IMR-90 (cell line): ENCODE measurements at regions not wholly inside any gene's neighbourhood (a gene's known extent, or its start where the extent isn't known, plus 50 kb on each side); places are given as distances from the start of the nearest gene placed in this dataset.

Experiments
- ATAC-seq: fragments of 200-7000 bp; cut with Tn5 transposase; 2 replicates; pipeline ENCODE4 v1.9.1; 2020; ENCODE audit warnings: low read depth, mild to moderate bottlenecking, moderate library complexity
- BruUV-seq: library from RNA; stranded (reverse); fragments of 400-500 nt; replicated peaks from 2 replicates; lab custom pipeline; 2021; lab: Mats Ljungman, UMichigan
- CTCF ChIA-PET: fragments of 300-600 bp; formaldehyde crosslinking; extraction: SDS; loops from one replicate; lab custom pipeline; 2021; ENCODE audit warnings: antibody characterized with exemption; lab: Yijun Ruan, JAX
- POLR2A ChIA-PET: fragments of 300-600 bp; sonication (Branson Sonifier 250); formaldehyde crosslinking; loops from one replicate; lab custom pipeline; 2022; ENCODE audit warnings: antibody characterized with exemption; ENCODE audit not compliant: unreplicated experiment; lab: Charles Lee
- DNase-seq: peaks from one replicate; pipeline ENCODE4 v3.0.0; 2013
- H2AFZ ChIP-seq: replicated peaks from 2 replicates; pipeline ENCODE3; 2013; ENCODE audit warnings: low read length, mild to moderate bottlenecking; ENCODE audit not compliant: poor library complexity
- H2AK5ac ChIP-seq: 2 replicates; pipeline ENCODE4 v1.6.1; 2013; ENCODE audit warnings: low read depth, low read length, inconsistent platforms
- H2AK9ac ChIP-seq: replicated peaks from 2 replicates; pipeline ENCODE3; 2013; ENCODE audit warnings: mild to moderate bottlenecking, low read depth, low read length, moderate library complexity; ENCODE audit not compliant: poor library complexity
- H2BK120ac ChIP-seq: 2 replicates; pipeline ENCODE4 v1.6.1; 2013; ENCODE audit warnings: low read depth, low read length, inconsistent platforms
- H2BK15ac ChIP-seq: 3 replicates; pipeline ENCODE4 v1.6.1; 2013; ENCODE audit warnings: low read depth, low read length, inconsistent platforms
- H2BK20ac ChIP-seq: 2 replicates; pipeline ENCODE4 v1.6.1; 2013; ENCODE audit warnings: low read depth, mild to moderate bottlenecking, inconsistent platforms, low read length, moderate library complexity
- H2BK5ac ChIP-seq: 2 replicates; pipeline ENCODE4 v1.6.1; 2013; ENCODE audit warnings: mild to moderate bottlenecking, low read depth, low read length, inconsistent platforms; ENCODE audit not compliant: poor library complexity, severe bottlenecking
- H3K14ac ChIP-seq: replicated peaks from 2 replicates; pipeline ENCODE4 v1.6.1; 2013; ENCODE audit warnings: low read depth, low read length, inconsistent platforms
- H3K18ac ChIP-seq: 2 replicates; pipeline ENCODE4 v1.6.1; 2013; ENCODE audit warnings: low read depth, low read length, control low read depth
- H3K23ac ChIP-seq: 2 replicates; pipeline ENCODE4 v1.6.1; 2013; ENCODE audit warnings: low read depth, low read length, inconsistent platforms
- H3K27ac ChIP-seq: 2 replicates; pipeline ENCODE4 v1.5.1; 2013; ENCODE audit warnings: mild to moderate bottlenecking, control low read depth, low read length; ENCODE audit not compliant: insufficient read depth
- H3K27me3 ChIP-seq: 2 replicates; pipeline ENCODE4 v1.6.1; 2013; ENCODE audit warnings: low read length; ENCODE audit not compliant: control insufficient read depth, insufficient read depth
- H3K36me3 ChIP-seq: 2 replicates; pipeline ENCODE4 v1.6.1; 2013; ENCODE audit warnings: low read length, mixed read lengths; ENCODE audit not compliant: control insufficient read depth, insufficient read depth
- H3K4ac ChIP-seq: 2 replicates; pipeline ENCODE4 v1.6.1; 2013; ENCODE audit warnings: low read depth, low read length, inconsistent platforms
- H3K4me1 ChIP-seq: 2 replicates; pipeline ENCODE4 v1.6.1; 2013; ENCODE audit warnings: low read length, mixed read lengths; ENCODE audit not compliant: control insufficient read depth, insufficient read depth
- H3K4me2 ChIP-seq: 2 replicates; pipeline ENCODE4 v1.6.1; 2013; ENCODE audit warnings: low read depth, mild to moderate bottlenecking, control low read depth, low read length, moderate library complexity
- H3K4me3 ChIP-seq: 2 replicates; pipeline ENCODE4 v1.5.1; 2013; ENCODE audit warnings: low read depth, mild to moderate bottlenecking, control low read depth, low read length, moderate library complexity; ENCODE audit not compliant: insufficient read depth
- H3K56ac ChIP-seq: 2 replicates; pipeline ENCODE4 v1.6.1; 2013; ENCODE audit warnings: low read length, inconsistent platforms; ENCODE audit not compliant: insufficient read depth; ENCODE audit errors: extremely low read depth
- H3K79me1 ChIP-seq, 2 experiments: 2 replicates each; pipeline ENCODE4 v1.6.1; 2013; ENCODE audit warnings: low read length in 2 of 2, inconsistent platforms in 1 of 2, low read depth in 1 of 2
- H3K9ac ChIP-seq: 2 replicates; pipeline ENCODE4 v1.6.1; 2013; ENCODE audit warnings: low read depth, low read length, control low read depth
- H3K9me1 ChIP-seq: 2 replicates; pipeline ENCODE4 v1.6.1; 2013; ENCODE audit warnings: low read length, inconsistent platforms; ENCODE audit not compliant: insufficient read depth
- H3K9me3 ChIP-seq: 2 replicates; pipeline ENCODE4 v1.6.1; 2013; ENCODE audit warnings: low read length; ENCODE audit not compliant: control insufficient read depth, insufficient read depth
- H4K20me1 ChIP-seq: 2 replicates; pipeline ENCODE4 v1.6.1; 2013; ENCODE audit warnings: low read length, inconsistent platforms; ENCODE audit not compliant: insufficient read depth
- H4K5ac ChIP-seq: 2 replicates; pipeline ENCODE4 v1.6.1; 2013; ENCODE audit warnings: mild to moderate bottlenecking, low read depth, low read length, control low read depth
- H4K8ac ChIP-seq, 2 experiments: 2 replicates each; pipeline ENCODE4 v1.6.1; 2013; ENCODE audit warnings: low read depth in 2 of 2, low read length in 2 of 2, control low read depth in 1 of 2, inconsistent platforms in 1 of 2
- H4K91ac ChIP-seq: 2 replicates; pipeline ENCODE4 v1.6.1; 2013; ENCODE audit warnings: low read depth, low read length, inconsistent platforms; ENCODE audit not compliant: insufficient read depth
- BHLHE40 ChIP-seq: fragments of 150-350 bp; IDR thresholded peaks from 2 replicates; pipeline ENCODE4 v1.6.1; 2016; ENCODE audit warnings: mild to moderate bottlenecking, low read depth, low read length
- CEBPB ChIP-seq: IDR thresholded peaks from 2 replicates; pipeline ENCODE4 v1.6.1; 2012; ENCODE audit warnings: low read depth, low read length, improper control_type of control experiment
- CHD1 ChIP-seq: IDR thresholded peaks from 2 replicates; pipeline ENCODE4 v1.6.1; 2012; ENCODE audit warnings: low read depth, low read length, improper control_type of control experiment
- MAZ ChIP-seq: IDR thresholded peaks from 2 replicates; pipeline ENCODE4 v1.6.1; 2012; ENCODE audit warnings: low read depth, mild to moderate bottlenecking, low read length, improper control_type of control experiment, moderate library complexity, borderline replicate concordance
- MXI1 ChIP-seq: IDR thresholded peaks from 2 replicates; pipeline ENCODE4 v1.6.1; 2012; ENCODE audit warnings: low read depth, mild to moderate bottlenecking, low read length, moderate library complexity, borderline replicate concordance
- NFE2L2 ChIP-seq: fragments of 150-350 bp; IDR thresholded peaks from 2 replicates; pipeline ENCODE4 v1.6.1; 2016; ENCODE audit warnings: low read depth, mild to moderate bottlenecking, low read length
- POLR2A ChIP-seq: IDR thresholded peaks from 2 replicates; pipeline ENCODE4 v1.6.1; 2012; ENCODE audit warnings: mild to moderate bottlenecking, low read depth, low read length
- RAD21 ChIP-seq: IDR thresholded peaks from 2 replicates; pipeline ENCODE4 v1.6.1; 2012; ENCODE audit warnings: low read length, improper control_type of control experiment
- WGBS, 2 experiments: methylation state at CpG; one replicate each; pipeline versions ENCODE4 v1.1.5 to v1.1.7; 2013; ENCODE audit warnings: missing lambda C conversion rate in 2 of 2; ENCODE audit not compliant: insufficient read length in 1 of 2; ENCODE audit errors: extremely low coverage in 2 of 2; 5-methylcytosine and 5-hydroxymethylcytosine counted together
- dilution Hi-C: fragments of 300-500 bp; cut with HindIII; formaldehyde crosslinking; loops from one replicate; pipeline ENCODE4 v1.14.3; 2018; ENCODE audit warnings: low sequenced_read_pairs; ENCODE audit not compliant: unreplicated experiment
- in situ Hi-C: fragments of 300-500 bp; cut with MboI; formaldehyde crosslinking; loops from 3 replicates; pipeline ENCODE4 v1.14.3; 2019; ENCODE audit warnings: low sequenced_read_pairs, inconsistent platforms, mixed read lengths
- intact Hi-C: fragments of 100-400 bp; cut with micrococcal nuclease; formaldehyde crosslinking; loops from 2 replicates; pipeline ENCODE4 v1.10.0; 2022
- TF ChIP-seq, protein P1 (sequence below): fragments of 150-350 bp; IDR thresholded peaks from 2 replicates; pipeline ENCODE4 v1.6.1; 2017; ENCODE audit warnings: mild to moderate bottlenecking, antibody characterized with exemption, low read length, low read depth
- TF ChIP-seq, protein P2 (sequence below): fragments of 150-350 bp; IDR thresholded peaks from 2 replicates; pipeline ENCODE4 v1.6.1; 2016; ENCODE audit warnings: low read depth, mild to moderate bottlenecking, low read length, moderate library complexity, borderline replicate concordance

DNA sequence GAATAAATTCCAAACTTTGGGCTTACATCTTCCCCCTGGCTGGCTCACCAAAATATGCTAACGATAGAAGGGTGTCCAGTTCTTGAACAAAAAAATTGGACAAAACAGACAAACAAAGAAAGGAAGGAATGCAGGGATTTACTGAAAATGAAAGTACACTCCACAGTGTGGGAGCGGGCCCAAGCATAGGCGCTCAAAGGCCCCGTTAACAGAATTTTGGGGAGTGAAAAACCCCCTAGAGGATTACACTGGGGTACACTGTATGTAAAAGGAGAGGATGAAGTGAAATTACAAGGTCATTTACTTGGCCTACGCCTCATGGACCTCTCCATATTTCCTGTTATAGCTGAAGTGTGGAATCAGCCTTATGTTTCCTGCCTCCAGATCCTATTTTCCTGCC, 899.7 kb downstream of the DSC3 start:
- H3K36me3 ChIP-seq = no peaks in the 10 kb centered on the region
- H2BK5ac ChIP-seq = no peak overlapping the region
- dilution Hi-C loops (no loop called here), in situ Hi-C loops (no loop called here), intact Hi-C loops (no loop called here)
- H3K9ac ChIP-seq = no peak overlapping the region
- no CpG with 5 or more reads among the region's 5 CpGs for WGBS, 2 experiments
- H3K56ac ChIP-seq = no peak overlapping the region
- H3K4me3 ChIP-seq = no peak overlapping the region
- H2BK20ac ChIP-seq = no peak overlapping the region
- H3K27me3 ChIP-seq = no peaks in the 10 kb centered on the region
- H2AK9ac ChIP-seq = no peak overlapping the region
- no peak overlapping the region for H2BK15ac ChIP-seq
- H2BK120ac ChIP-seq = no peak overlapping the region
- no peak overlapping the region for H4K5ac ChIP-seq
- H3K18ac ChIP-seq = no peak overlapping the region
- POLR2A ChIA-PET = no interaction called here
- no peak overlapping the region for H3K14ac ChIP-seq
- H3K27ac ChIP-seq = no peak overlapping the region
- no TSS peak for BruUV-seq
- no peak overlapping the region for H3K4me2 ChIP-seq
- H4K91ac ChIP-seq = no peak overlapping the region
- H2AFZ ChIP-seq = no peak overlapping the region
- H4K8ac ChIP-seq = no peak overlapping the region
- H2AK5ac ChIP-seq = no peak overlapping the region
- no peak overlapping the region for H3K4ac ChIP-seq
- H3K23ac ChIP-seq = no peak overlapping the region
- no peaks in the 10 kb centered on the region for H3K79me1 ChIP-seq
- TF ChIP-seq RAD21 = no peak
- TF ChIP-seq, protein P1, sequence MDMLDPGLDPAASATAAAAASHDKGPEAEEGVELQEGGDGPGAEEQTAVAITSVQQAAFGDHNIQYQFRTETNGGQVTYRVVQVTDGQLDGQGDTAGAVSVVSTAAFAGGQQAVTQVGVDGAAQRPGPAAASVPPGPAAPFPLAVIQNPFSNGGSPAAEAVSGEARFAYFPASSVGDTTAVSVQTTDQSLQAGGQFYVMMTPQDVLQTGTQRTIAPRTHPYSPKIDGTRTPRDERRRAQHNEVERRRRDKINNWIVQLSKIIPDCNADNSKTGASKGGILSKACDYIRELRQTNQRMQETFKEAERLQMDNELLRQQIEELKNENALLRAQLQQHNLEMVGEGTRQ = no peak
- no peak for TF ChIP-seq BHLHE40
- no peak for TF ChIP-seq NFE2L2
- TF ChIP-seq CHD1 = no peak
- TF ChIP-seq, protein P2, sequence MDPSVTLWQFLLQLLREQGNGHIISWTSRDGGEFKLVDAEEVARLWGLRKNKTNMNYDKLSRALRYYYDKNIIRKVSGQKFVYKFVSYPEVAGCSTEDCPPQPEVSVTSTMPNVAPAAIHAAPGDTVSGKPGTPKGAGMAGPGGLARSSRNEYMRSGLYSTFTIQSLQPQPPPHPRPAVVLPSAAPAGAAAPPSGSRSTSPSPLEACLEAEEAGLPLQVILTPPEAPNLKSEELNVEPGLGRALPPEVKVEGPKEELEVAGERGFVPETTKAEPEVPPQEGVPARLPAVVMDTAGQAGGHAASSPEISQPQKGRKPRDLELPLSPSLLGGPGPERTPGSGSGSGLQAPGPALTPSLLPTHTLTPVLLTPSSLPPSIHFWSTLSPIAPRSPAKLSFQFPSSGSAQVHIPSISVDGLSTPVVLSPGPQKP = no peak
- no peak for TF ChIP-seq CEBPB
- TF ChIP-seq MXI1 = no peak
- TF ChIP-seq POLR2A = no peak
- no peak for TF ChIP-seq MAZ
- ATAC-seq (no peak), DNase-seq (no peak)
- no peaks in the 10 kb centered on the region for H3K9me1 ChIP-seq
- no peaks in the 10 kb centered on the region for H4K20me1 ChIP-seq
- H3K4me1 ChIP-seq = no peaks in the 10 kb centered on the region
- CTCF ChIA-PET = interaction anchor here (0.6 kb wide), 2 partner anchors 81 to 317 kb away, joined by 5 to 7 read pairs; no protein-coding TSS in a partner anchor
- H3K9me3 ChIP-seq = peaks cover 14% of the 10 kb centered on the region
